Tibial artery (tissue), 4 donors: ENCODE measurements at regions not wholly inside any gene's neighbourhood (a gene's known extent, or its start where the extent isn't known, plus 50 kb on each side); places are given as distances from the start of the nearest gene placed in this dataset.

Experiments
- DNase-seq, 2 donors: peaks; one replicate each; pipeline ENCODE4 v3.0.0-alpha.2; 2019
- H3K27ac ChIP-seq, 2 donors: fragments of 200-600 bp; sonication (generic) in 1 of 2; 1 replicate in 1 of 2; 2 replicates in 1 of 2; pipeline ENCODE4 v1.5.1; 2018 to 2019; ENCODE audit warnings: mild to moderate bottlenecking in 1 of 2
- H3K27me3 ChIP-seq, 2 donors: fragments of 200-600 bp; sonication (generic) in 1 of 2; one replicate each; pipeline versions ENCODE4 v1.5.1 to v1.6.0; 2016 to 2019
- H3K36me3 ChIP-seq, 3 donors: fragments of 200-600 bp; sonication (generic) in 2 of 3; one replicate each; pipeline ENCODE4 v1.5.1; 2016 to 2019; ENCODE audit warnings: mild to moderate bottlenecking in 2 of 3
- H3K4me1 ChIP-seq, 4 donors: fragments of 200-600 bp; sonication (generic) in 2 of 4; 1 replicate in 3 of 4; 2 replicates in 1 of 4; pipeline ENCODE4 v1.5.1; 2016 to 2019
- H3K4me3 ChIP-seq, 2 donors: fragments of 200-600 bp; sonication (generic) in 1 of 2; 1 replicate in 1 of 2; 2 replicates in 1 of 2; pipeline ENCODE4 v1.5.1; 2018 to 2019; ENCODE audit warnings: mild to moderate bottlenecking in 2 of 2
- H3K9me3 ChIP-seq, 3 donors: fragments of 200-600 bp; sonication (generic) in 1 of 3; one replicate each; pipeline ENCODE4 v1.5.1; 2016 to 2019
- intact Hi-C: fragments of 100-400 bp; cut with DNase I; formaldehyde crosslinking; loops from one replicate; pipeline ENCODE4 v1.15.0; 2023; ENCODE audit warnings: low total_unique reads
- TF ChIP-seq, protein P1 (sequence below), 2 experiments: fragments of 200-600 bp in 1 of 2; fragments of 450-650 bp in 1 of 2; IDR thresholded peaks; one replicate each; pipeline ENCODE4 v1.5.1; 2017 to 2019; ENCODE audit warnings: antibody characterized with exemption in 2 of 2, mild to moderate bottlenecking in 1 of 2, moderate library complexity in 1 of 2

DNA sequence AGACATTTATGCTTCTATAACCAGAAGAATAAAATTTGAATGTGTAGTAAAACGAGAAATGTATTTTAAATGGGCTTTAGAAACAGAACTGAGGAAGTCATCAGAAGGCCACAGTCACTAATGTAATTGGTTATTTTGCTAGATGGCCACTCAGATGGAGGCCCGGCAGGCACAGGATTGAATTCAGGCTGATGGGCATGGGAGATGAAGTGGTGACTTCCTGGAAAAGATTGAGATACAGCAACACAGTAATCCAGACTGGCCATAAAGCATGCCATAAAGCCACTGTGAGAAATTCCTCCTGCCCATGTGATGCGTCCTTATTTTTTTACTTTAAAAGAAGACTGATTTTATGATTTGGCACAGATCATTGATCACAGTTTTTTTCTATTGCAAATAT is 297.7 kb downstream of the ICOS start:
- Histone ChIP-seq H3K4me3 (no peak overlapping the region), H3K9me3 (no peaks in the 10 kb centered on the region), H3K27ac (no peak overlapping the region), H3K4me1 (peaks cover 0 to 14% (median 2%) of the 10 kb centered on the region in 4 donors), H3K27me3 (no peaks in the 10 kb centered on the region), H3K36me3 (no peaks in the 10 kb centered on the region)
- intact Hi-C loops = no loop called here
- TF ChIP-seq, protein P1, sequence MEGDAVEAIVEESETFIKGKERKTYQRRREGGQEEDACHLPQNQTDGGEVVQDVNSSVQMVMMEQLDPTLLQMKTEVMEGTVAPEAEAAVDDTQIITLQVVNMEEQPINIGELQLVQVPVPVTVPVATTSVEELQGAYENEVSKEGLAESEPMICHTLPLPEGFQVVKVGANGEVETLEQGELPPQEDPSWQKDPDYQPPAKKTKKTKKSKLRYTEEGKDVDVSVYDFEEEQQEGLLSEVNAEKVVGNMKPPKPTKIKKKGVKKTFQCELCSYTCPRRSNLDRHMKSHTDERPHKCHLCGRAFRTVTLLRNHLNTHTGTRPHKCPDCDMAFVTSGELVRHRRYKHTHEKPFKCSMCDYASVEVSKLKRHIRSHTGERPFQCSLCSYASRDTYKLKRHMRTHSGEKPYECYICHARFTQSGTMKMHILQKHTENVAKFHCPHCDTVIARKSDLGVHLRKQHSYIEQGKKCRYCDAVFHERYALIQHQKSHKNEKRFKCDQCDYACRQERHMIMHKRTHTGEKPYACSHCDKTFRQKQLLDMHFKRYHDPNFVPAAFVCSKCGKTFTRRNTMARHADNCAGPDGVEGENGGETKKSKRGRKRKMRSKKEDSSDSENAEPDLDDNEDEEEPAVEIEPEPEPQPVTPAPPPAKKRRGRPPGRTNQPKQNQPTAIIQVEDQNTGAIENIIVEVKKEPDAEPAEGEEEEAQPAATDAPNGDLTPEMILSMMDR (IDR thresholded peaks at IDR 0.05) = no peak
- DNase-seq = no peak

DNA sequence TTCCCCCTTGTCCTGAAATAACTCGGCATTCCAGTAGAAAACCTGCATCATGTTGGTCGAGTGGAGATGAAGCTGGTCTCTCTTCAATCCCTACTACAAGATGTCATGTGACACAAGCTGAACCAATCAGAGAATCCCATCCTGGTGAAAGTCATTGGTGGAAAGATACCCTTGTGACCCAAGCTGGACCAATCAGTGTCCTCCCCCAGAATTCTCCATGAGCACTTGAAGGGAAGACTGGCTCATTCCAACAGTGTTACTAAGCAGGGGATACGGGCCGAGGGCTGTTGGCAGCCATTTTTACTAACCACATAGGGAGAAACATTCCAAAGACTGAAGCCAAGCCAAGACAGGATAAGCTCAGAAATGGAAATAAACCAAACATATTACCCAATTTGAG is 298.3 kb downstream of the ICOS start:
- Histone ChIP-seq H3K9me3 (no peaks in the 10 kb centered on the region), H3K36me3 (no peaks in the 10 kb centered on the region), H3K4me1 (peaks cover 0 to 19% (median 2%) of the 10 kb centered on the region in 4 donors), H3K27me3 (no peaks in the 10 kb centered on the region), H3K4me3 (no peak overlapping the region), H3K27ac (no peak overlapping the region)
- TF ChIP-seq, protein P1 (IDR thresholded peaks at IDR 0.05) = no peak
- DNase-seq = no peak
- intact Hi-C loops = no loop called here

DNA sequence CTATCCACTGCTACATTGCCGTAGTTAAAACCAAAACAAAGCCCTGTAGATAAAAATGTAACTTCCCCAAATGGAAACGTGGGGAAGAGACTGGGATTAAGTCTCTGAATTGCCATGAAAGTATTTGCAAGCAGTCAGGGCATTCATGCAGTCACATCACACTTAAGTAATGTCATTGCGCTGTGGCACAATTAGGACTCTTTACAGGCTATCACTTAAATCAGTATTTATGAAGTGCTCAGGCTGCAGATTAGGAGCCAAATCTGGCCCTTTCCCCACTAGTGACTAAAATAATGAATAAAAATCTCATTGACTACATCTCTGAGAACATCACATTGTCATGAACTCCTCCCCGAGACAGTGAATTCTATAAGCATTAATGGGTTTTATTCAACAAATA is 300.9 kb downstream of the ICOS start:
- peaks cover 0 to 19% (median 2%) of the 10 kb centered on the region in 4 donors for H3K4me1 ChIP-seq
- H3K9me3 ChIP-seq = no peaks in the 10 kb centered on the region
- intact Hi-C loops = no loop called here
- no peak overlapping the region for H3K4me3 ChIP-seq
- no peaks in the 10 kb centered on the region for H3K36me3 ChIP-seq
- no peak for DNase-seq
- no peaks in the 10 kb centered on the region for H3K27me3 ChIP-seq
- TF ChIP-seq, protein P1 (IDR thresholded peaks at IDR 0.05) = no peak
- H3K27ac ChIP-seq = no peak overlapping the region

DNA sequence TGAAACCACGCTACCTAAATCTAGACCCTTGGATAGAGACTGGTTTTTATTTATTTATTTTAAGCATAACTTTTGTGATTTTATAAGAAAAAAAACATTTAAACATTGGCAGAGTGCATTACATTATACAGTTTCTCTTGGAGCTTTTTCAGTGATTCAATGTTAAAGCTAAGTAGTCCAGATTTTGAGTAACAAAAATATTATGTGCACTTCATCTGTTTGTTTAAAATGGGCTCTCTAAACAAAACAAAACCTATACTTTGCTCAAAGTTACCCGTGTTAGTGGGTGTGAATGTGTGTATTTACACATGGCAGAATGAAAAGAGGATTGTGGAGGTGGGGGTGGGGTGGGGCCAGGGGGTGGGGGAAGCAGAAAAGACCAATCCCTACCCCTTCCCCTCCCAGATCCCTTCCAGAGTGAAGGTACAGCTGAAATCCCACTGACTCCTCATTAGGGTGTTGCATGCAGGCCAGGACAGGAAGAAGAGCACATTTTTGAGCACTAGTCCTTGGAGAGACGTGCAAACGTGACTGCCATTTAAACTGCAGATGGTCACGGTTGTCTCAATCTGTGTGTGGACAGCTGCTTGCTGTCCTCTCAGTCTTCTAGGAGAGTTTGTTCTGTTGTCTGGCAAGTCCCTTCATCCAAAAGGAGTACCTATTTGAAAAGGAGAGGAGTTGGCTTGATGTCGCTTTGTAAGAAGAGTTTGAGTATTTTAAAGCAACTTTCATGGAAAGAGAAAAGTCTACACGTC is 303.0 kb downstream of the ICOS start:
- H3K4me1 ChIP-seq = peaks cover 0 to 23% (median 2%) of the 10 kb centered on the region in 4 donors
- no peaks in the 10 kb centered on the region for H3K27me3 ChIP-seq
- TF ChIP-seq, protein P1 (IDR thresholded peaks at IDR 0.05) = no peak
- no peak overlapping the region for H3K4me3 ChIP-seq
- DNase-seq = no peak
- H3K27ac ChIP-seq = no peak overlapping the region
- no peaks in the 10 kb centered on the region for H3K9me3 ChIP-seq
- intact Hi-C loops = no loop called here
- H3K36me3 ChIP-seq = no peaks in the 10 kb centered on the region

DNA sequence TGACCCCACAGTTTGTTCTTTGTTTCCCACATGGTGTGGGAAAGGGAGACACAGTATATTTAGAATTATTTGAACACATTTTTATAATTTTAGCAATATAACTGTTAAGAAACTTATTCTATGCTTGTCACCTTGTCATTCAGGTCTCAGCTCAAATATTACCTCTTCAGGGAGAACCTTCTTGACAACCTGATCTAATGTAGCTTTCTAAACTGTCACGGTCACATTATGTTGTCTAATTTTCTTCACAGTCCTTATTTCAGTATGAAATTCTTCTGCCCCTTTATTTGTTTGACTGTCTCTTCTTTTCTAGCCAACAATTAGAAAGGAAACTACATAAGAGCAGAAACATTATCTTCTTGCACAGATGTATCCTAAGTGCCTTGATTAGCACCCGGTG is 304.3 kb upstream of the PARD3B start:
- peaks cover 0 to 23% (median 2%) of the 10 kb centered on the region in 4 donors for H3K4me1 ChIP-seq
- TF ChIP-seq, protein P1 (IDR thresholded peaks at IDR 0.05) = no peak
- H3K4me3 ChIP-seq = no peak overlapping the region
- no peak overlapping the region for H3K27ac ChIP-seq
- H3K36me3 ChIP-seq = no peaks in the 10 kb centered on the region
- DNase-seq = no peak
- H3K9me3 ChIP-seq = no peaks in the 10 kb centered on the region
- intact Hi-C loops = no loop called here
- H3K27me3 ChIP-seq = no peaks in the 10 kb centered on the region
